ENCODE measurements at regions not wholly inside any gene's neighbourhood (a gene's known extent, or its start where the extent isn't known, plus 50 kb on each side); places are given as distances from the start of the nearest gene placed in this dataset.

- no peak overlapping the region for H3K27ac ChIP-seq
- 67 to 70% (median 69%) methylated on average over 3 of the region's 3 CpGs for WGBS, 4 donors
- H3K27me3 ChIP-seq = no peaks in the 10 kb centered on the region
- ATAC-seq (no peak), DNase-seq (no peak)
- no peaks in the 10 kb centered on the region for H3K36me3 ChIP-seq
- no peak overlapping the region for H3K4me3 ChIP-seq
- peaks cover 0 to 22% (median 3%) of the 10 kb centered on the region in 12 donors for H3K9me3 ChIP-seq
- H3K4me1 ChIP-seq = no peaks in the 10 kb centered on the region
- intact Hi-C loops (cut with DNase I) = no loop called here
- TF ChIP-seq POLR2A (IDR thresholded peaks at IDR 0.05) (no peak), CTCF (IDR thresholded peaks at IDR 0.05) (no peak)
These were observed 599.0 kb downstream of the LMO4 start for GRCh38 chr1:87927391-87928280.

- Histone ChIP-seq H3K27me3 (no peaks in the 10 kb centered on the region), H3K27ac (no peak overlapping the region), H3K9me3 (peaks cover 0 to 22% (median 3%) of the 10 kb centered on the region in 12 donors), H3K4me1 (no peaks in the 10 kb centered on the region), H3K36me3 (no peaks in the 10 kb centered on the region), H3K4me3 (no peak overlapping the region)
- 27 to 38% (median 34%) methylated on average over 1 of the region's 1 CpG for WGBS, 4 donors
- intact Hi-C loops (cut with DNase I) = no loop called here
- no peak for TF ChIP-seq POLR2A (IDR thresholded peaks at IDR 0.05)
- no peak for TF ChIP-seq CTCF (IDR thresholded peaks at IDR 0.05)
- DNase-seq = no peak
- ATAC-seq = no peak
These were observed 599.9 kb downstream of the LMO4 start for GRCh38 chr1:87928623-87929022.

GRCh38 chr1:87929906-87930305, 601.2 kb downstream of the LMO4 start:
- TF ChIP-seq CTCF (IDR thresholded peaks at IDR 0.05) = no peak
- no peak for TF ChIP-seq POLR2A (IDR thresholded peaks at IDR 0.05)
- no peak overlapping the region for H3K27ac ChIP-seq
- H3K9me3 ChIP-seq = peaks cover 0 to 22% (median 3%) of the 10 kb centered on the region in 12 donors
- H3K27me3 ChIP-seq = no peaks in the 10 kb centered on the region
- H3K36me3 ChIP-seq = no peaks in the 10 kb centered on the region
- no peak overlapping the region for H3K4me3 ChIP-seq
- DNase-seq (no peak), ATAC-seq (no peak)
- 68 to 88% (median 77%) methylated on average over 1 of the region's 1 CpG for WGBS, 4 donors
- H3K4me1 ChIP-seq = no peaks in the 10 kb centered on the region
- intact Hi-C loops (cut with DNase I) = no loop called here

GRCh38 chr1:87930796-87931195, 602.1 kb downstream of the LMO4 start:
- Histone ChIP-seq H3K27me3 (no peaks in the 10 kb centered on the region), H3K36me3 (no peaks in the 10 kb centered on the region), H3K27ac (no peak overlapping the region), H3K4me1 (no peaks in the 10 kb centered on the region), H3K4me3 (no peak overlapping the region), H3K9me3 (peaks cover 0 to 22% (median 3%) of the 10 kb centered on the region in 12 donors)
- TF ChIP-seq POLR2A (IDR thresholded peaks at IDR 0.05) (no peak), CTCF (IDR thresholded peaks at IDR 0.05) (no peak)
- DNase-seq = no peak
- intact Hi-C loops (cut with DNase I) = no loop called here
- WGBS, 4 donors = 89 to 98% (median 94%) methylated on average over 1 of the region's 1 CpG
- ATAC-seq = no peak
